ENCODE measurements at regions not wholly inside any gene's neighbourhood (a gene's known extent, or its start where the extent isn't known, plus 50 kb on each side); places are given as distances from the start of the nearest gene placed in this dataset.

DNA sequence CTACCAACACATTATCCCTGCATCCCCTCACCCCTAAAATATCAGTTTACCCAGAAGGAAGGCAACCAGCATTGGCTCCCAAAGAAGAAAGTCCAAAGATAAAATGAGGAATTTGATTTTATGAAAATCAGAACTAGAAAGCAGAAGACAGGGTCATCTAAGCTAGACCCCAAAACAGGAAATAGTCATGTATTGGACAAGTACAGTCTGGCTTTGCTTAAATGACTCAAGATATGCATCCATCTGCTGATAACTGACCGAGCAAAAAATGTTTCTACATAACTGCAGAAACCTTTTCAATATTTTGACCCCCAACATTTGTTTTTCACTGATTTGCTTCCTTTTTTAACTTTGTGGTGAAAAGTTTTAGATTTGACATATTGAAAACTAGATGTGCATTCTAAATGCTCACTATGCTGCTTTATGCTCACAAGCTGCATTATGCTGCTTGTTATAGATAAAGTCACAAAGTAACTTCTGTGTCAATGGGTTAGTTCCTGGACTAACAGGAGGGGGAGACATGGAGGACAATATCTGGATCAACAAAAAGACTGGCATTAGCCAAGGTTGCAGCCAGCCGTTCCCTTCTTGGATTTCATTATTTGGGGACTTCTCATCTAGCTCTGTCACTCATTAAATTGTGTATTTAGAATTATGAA is 227.0 kb downstream of the INHBA start:
- Histone ChIP-seq H3K9me3 (replicated peaks; ENCODE audit: control insufficient read depth, low read depth, low read length) (peaks cover 3% of the 10 kb centered on the region), H3K27me3 (ENCODE audit: control insufficient read depth, insufficient read depth, low read length) (no peaks in the 10 kb centered on the region), H3K36me3 (ENCODE audit: control insufficient read depth, insufficient read depth, low read length) (no peaks in the 10 kb centered on the region), H3K4me1 (ENCODE audit: control insufficient read depth, insufficient read depth, low read length) (no peaks in the 10 kb centered on the region), H3K27ac (ENCODE audit: low read length) (no peak overlapping the region), H3K4me3 (ENCODE audit: low read length) (no peak overlapping the region)
- no peak for DNase-seq
- WGBS (ENCODE audit: insufficient coverage) = no CpG with 5 or more reads among the region's 2 CpGs

DNA sequence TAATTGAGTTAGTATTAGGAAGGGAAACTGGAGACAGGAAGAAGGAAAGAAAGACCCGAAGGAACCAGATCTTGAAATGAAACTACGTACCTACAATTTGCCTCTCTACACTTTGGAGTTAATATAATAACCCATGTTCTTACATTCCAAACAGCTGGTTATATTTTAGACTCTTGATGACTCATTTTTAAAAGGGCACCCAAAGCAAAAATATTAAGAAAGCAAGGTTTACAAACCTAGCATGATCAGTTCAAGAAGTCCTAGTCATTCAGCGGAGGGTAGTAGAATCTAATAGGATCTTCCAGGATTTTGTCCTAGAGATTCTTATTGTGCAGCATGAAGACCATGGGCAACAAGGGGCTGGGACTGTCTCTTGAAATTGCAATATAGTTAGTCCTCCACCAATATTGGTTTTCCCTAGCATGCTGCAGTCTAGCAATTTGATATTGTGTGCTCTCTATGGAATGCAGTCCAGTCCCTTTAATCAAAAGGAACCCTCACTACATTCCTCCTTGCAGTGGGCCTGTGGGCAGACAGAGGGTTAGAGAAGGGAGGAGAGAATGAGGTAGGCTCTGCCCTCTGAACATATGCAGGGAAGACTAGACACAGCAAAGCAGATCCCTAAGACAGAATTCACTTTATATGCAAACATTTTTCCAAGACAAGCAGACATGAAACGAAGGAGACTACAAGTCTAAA is 230.3 kb downstream of the INHBA start:
- 71% methylated on average over 1 of the region's 4 CpGs for WGBS (ENCODE audit: insufficient coverage)
- no peaks in the 10 kb centered on the region for H3K4me1 ChIP-seq (ENCODE audit: control insufficient read depth, insufficient read depth, low read length)
- no peaks in the 10 kb centered on the region for H3K36me3 ChIP-seq (ENCODE audit: control insufficient read depth, insufficient read depth, low read length)

DNA sequence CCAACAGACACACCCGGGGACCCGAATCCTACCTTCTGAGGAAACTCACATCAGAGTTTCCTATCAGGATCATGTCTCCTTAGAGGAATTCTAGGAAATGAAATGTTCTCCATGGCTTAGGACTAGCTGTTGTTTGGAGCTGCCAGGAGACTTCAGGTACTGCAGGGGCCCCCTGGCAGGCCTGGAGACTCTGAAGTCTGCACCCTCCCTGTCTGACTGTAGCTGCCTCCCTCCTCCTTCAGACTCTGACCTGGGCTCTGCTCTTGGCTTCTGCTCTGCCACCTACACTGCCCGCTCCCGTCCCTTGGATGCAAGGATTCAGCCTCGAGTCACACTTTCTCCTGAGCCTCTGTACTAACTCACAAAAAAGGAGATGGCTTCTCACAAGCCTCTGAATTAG is 232.8 kb downstream of the INHBA start:
- no peak for DNase-seq
- no peaks in the 10 kb centered on the region for H3K36me3 ChIP-seq (ENCODE audit: control insufficient read depth, insufficient read depth, low read length)
- H3K4me3 ChIP-seq (ENCODE audit: low read length) = no peak overlapping the region
- H3K4me1 ChIP-seq (ENCODE audit: control insufficient read depth, insufficient read depth, low read length) = no peaks in the 10 kb centered on the region
- H3K9me3 ChIP-seq (replicated peaks; ENCODE audit: control insufficient read depth, low read depth, low read length) = no peaks in the 10 kb centered on the region
- 79% methylated on average over 3 of the region's 5 CpGs for WGBS (ENCODE audit: insufficient coverage)
- H3K27ac ChIP-seq (ENCODE audit: low read length) = no peak overlapping the region
- no peaks in the 10 kb centered on the region for H3K27me3 ChIP-seq (ENCODE audit: control insufficient read depth, insufficient read depth, low read length)

More for the DNA sequence above, 230.3 kb downstream of the INHBA start:
- no peak overlapping the region for H3K4me3 ChIP-seq (ENCODE audit: low read length)
- no peak for DNase-seq
- H3K27me3 ChIP-seq (ENCODE audit: control insufficient read depth, insufficient read depth, low read length) = no peaks in the 10 kb centered on the region
- no peak overlapping the region for H3K27ac ChIP-seq (ENCODE audit: low read length)
- no peaks in the 10 kb centered on the region for H3K9me3 ChIP-seq (replicated peaks; ENCODE audit: control insufficient read depth, low read depth, low read length)

DNA sequence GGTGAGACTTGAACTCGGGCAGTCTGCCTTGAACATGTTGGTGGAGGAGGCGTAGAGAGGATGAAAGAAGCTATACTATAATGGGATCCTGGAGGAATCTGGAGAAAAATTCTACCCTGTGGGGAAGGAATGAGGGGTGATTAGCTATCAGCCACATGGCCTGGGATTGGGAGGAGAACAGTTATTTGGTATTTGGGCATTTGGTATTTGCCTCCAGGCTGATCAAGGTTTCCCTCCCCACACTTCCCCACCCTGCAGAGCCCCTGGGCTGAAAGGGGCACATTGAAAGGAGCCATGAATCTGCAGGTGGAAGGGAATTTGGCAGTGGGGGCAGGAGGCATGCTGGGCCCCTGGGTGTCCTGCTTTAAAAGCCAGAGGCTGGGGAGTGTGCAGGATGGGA is 235.3 kb downstream of the INHBA start:
- H3K27me3 ChIP-seq (ENCODE audit: control insufficient read depth, insufficient read depth, low read length) = no peaks in the 10 kb centered on the region
- no peak overlapping the region for H3K4me3 ChIP-seq (ENCODE audit: low read length)
- 100% methylated on average over 1 of the region's 2 CpGs for WGBS (ENCODE audit: insufficient coverage)
- H3K4me1 ChIP-seq (ENCODE audit: control insufficient read depth, insufficient read depth, low read length) = no peaks in the 10 kb centered on the region
- DNase-seq = no peak
- no peak overlapping the region for H3K27ac ChIP-seq (ENCODE audit: low read length)
- no peaks in the 10 kb centered on the region for H3K36me3 ChIP-seq (ENCODE audit: control insufficient read depth, insufficient read depth, low read length)
- H3K9me3 ChIP-seq (replicated peaks; ENCODE audit: control insufficient read depth, low read depth, low read length) = no peaks in the 10 kb centered on the region

DNA sequence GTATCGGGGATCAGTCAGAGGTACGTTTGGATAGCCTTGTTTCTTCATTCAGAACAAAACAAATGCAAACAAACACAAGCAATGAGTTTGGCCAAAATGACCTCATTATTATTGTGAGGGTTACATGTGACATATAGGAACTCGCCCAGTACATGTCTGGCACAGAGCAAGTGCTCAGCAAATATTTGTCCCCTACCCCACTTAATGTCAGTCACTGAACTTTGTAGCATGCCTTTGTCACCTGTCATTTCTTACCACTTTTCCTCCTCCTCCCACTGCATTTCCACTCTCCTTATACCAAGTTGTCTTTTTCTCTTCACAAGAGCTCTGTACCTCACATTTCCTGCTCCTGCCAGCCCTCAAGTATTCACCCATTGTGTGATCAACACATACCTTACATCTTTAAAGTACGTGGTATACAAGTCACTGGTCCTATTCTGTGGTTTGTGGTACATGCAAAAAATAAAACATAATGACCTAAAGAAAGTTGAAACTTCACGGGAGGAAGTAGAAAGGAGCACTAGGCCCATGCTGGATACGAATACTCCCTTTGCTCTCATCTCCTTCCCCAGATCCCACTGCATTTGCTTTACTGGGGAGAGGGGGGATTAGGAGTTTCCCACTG is 236.0 kb downstream of the INHBA start:
- no peaks in the 10 kb centered on the region for H3K9me3 ChIP-seq (replicated peaks; ENCODE audit: control insufficient read depth, low read depth, low read length)
- no peak overlapping the region for H3K27ac ChIP-seq (ENCODE audit: low read length)
- DNase-seq = no peak
- H3K27me3 ChIP-seq (ENCODE audit: control insufficient read depth, insufficient read depth, low read length) = no peaks in the 10 kb centered on the region
- no peaks in the 10 kb centered on the region for H3K36me3 ChIP-seq (ENCODE audit: control insufficient read depth, insufficient read depth, low read length)
- H3K4me1 ChIP-seq (ENCODE audit: control insufficient read depth, insufficient read depth, low read length) = no peaks in the 10 kb centered on the region
- H3K4me3 ChIP-seq (ENCODE audit: low read length) = no peak overlapping the region
- WGBS (ENCODE audit: insufficient coverage) = 60% methylated on average over 1 of the region's 6 CpGs

DNA sequence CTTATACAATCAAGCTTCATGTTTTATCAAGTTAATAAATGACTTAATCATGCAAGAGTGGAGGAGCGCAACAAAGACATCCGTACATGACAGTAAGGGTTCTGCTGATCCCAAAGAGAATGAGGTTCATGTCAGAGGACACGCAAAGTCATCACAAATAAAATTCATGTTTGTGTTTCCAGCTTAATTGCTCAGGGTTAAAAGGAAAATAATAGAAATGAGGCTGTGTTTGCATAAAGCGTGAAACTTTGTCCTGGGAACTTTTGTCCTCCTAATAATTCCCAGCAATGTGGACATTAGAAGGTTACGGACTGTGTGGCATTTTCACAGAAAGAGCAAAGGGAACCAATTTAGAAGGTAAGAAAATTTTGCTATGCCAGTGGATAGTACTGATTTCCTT is 237.3 kb downstream of the INHBA start:
- 89% methylated on average over 3 of the region's 5 CpGs for WGBS (ENCODE audit: insufficient coverage)
- Histone ChIP-seq H3K27ac (ENCODE audit: low read length) (no peak overlapping the region), H3K27me3 (ENCODE audit: control insufficient read depth, insufficient read depth, low read length) (no peaks in the 10 kb centered on the region), H3K4me1 (ENCODE audit: control insufficient read depth, insufficient read depth, low read length) (no peaks in the 10 kb centered on the region), H3K36me3 (ENCODE audit: control insufficient read depth, insufficient read depth, low read length) (no peaks in the 10 kb centered on the region), H3K9me3 (replicated peaks; ENCODE audit: control insufficient read depth, low read depth, low read length) (no peaks in the 10 kb centered on the region), H3K4me3 (ENCODE audit: low read length) (no peak overlapping the region)
- DNase-seq = no peak

DNA sequence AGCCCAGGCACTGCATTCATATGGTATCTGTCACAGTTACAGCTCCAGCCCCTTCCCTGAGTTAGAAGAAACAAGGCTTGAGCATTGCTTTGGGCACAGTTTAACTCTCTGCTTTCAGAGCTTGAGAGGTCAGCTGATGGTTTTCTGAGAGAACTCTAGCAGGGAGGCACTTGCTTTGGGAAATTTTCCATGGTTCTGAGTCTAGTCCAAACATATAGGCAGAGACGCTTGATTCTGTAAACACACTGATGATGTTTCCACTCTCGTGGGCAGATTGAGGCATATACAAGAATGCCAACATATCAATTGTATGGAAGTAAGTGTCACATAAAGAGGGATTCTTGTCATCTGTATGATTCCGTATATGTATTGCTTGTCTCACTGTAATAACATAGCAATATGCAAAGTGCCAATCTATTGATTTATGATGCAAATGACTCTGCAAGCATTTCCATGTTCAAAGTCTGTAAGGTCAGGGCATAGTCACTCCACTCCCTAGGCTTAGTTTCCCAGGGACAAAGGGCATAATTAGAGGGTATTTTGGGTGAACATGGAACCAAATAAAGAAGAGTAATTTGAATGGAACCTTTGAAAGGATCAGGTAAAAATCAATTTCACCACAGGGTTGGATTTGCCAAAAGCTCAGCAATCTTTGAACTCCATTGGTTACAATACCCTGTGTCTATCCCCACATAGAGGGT is 239.0 kb downstream of the INHBA start:
- no peaks in the 10 kb centered on the region for H3K27me3 ChIP-seq (ENCODE audit: control insufficient read depth, insufficient read depth, low read length)
- H3K9me3 ChIP-seq (replicated peaks; ENCODE audit: control insufficient read depth, low read depth, low read length) = no peaks in the 10 kb centered on the region
- DNase-seq = no peak
- no peak overlapping the region for H3K27ac ChIP-seq (ENCODE audit: low read length)
- no peaks in the 10 kb centered on the region for H3K36me3 ChIP-seq (ENCODE audit: control insufficient read depth, insufficient read depth, low read length)
- no peak overlapping the region for H3K4me3 ChIP-seq (ENCODE audit: low read length)
- H3K4me1 ChIP-seq (ENCODE audit: control insufficient read depth, insufficient read depth, low read length) = no peaks in the 10 kb centered on the region
- WGBS (ENCODE audit: insufficient coverage) = no CpG with 5 or more reads among the region's 3 CpGs

DNA sequence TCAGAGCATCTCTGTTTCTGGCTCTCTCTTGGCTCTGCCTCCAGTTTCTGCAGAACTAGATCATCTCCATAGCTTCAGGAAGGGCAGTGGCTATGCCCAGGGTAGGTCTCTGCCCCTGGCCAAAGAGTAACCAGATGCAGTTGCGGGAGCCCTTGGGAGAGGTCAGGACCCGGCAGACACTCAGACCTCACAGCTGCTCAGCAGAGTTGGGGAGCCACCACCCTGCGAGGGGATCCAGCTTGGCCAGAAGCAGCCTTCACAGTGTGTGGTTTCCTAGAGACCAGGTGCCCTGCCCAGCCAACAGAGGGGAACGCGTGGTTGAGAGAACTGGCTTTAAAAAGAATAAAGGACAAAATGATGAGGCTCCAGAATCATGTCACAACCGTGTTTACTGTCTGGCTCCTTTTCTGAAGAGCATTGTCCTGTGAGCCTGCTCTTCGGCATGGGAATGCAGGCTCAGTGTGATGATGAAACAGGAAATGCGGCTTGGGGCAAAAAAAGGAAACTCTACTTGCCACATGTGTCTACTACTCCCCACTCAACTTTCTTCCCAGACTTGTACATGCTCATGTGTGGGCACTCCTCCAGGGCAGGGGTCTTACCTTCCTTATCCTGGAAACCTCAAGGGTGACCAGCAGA is 243.1 kb downstream of the INHBA start:
- no peak overlapping the region for H3K4me3 ChIP-seq (ENCODE audit: low read length)
- 83% methylated on average over 6 of the region's 8 CpGs for WGBS (ENCODE audit: insufficient coverage)
- no peaks in the 10 kb centered on the region for H3K27me3 ChIP-seq (ENCODE audit: control insufficient read depth, insufficient read depth, low read length)
- H3K36me3 ChIP-seq (ENCODE audit: control insufficient read depth, insufficient read depth, low read length) = no peaks in the 10 kb centered on the region
- peak; percentile 43 for DNase-seq
- H3K4me1 ChIP-seq (ENCODE audit: control insufficient read depth, insufficient read depth, low read length) = no peaks in the 10 kb centered on the region
- no peak overlapping the region for H3K27ac ChIP-seq (ENCODE audit: low read length)
- H3K9me3 ChIP-seq (replicated peaks; ENCODE audit: control insufficient read depth, low read depth, low read length) = no peaks in the 10 kb centered on the region

DNA sequence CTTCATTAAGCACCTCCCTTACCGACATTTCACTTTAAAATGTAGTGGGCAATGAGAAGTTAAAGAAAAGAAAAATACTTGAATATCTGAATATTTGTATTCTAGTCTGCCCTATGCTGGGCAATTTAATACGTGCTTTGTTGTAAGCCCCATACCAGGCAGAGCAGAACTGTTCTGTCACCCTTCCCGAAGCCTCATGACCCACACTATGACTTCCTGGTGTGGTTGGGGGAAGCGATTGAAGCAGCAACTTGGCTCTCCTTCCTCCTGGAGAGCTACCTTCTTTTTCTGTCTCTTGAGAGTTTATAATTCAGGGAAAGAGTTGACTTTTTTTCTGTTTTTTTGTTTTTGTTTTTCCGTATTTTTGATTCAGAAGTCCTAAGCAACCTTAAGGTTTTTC is 243.7 kb downstream of the INHBA start:
- Histone ChIP-seq H3K9me3 (replicated peaks; ENCODE audit: control insufficient read depth, low read depth, low read length) (no peaks in the 10 kb centered on the region), H3K4me3 (ENCODE audit: low read length) (no peak overlapping the region), H3K27me3 (ENCODE audit: control insufficient read depth, insufficient read depth, low read length) (no peaks in the 10 kb centered on the region), H3K36me3 (ENCODE audit: control insufficient read depth, insufficient read depth, low read length) (no peaks in the 10 kb centered on the region), H3K27ac (ENCODE audit: low read length) (no peak overlapping the region), H3K4me1 (ENCODE audit: control insufficient read depth, insufficient read depth, low read length) (no peaks in the 10 kb centered on the region)
- peak; percentile 34 for DNase-seq
- WGBS (ENCODE audit: insufficient coverage) = 80% methylated on average over 1 of the region's 5 CpGs

All from muscle of leg (tissue), 3 donors.